ENCODE measurements at regions not wholly inside any gene's neighbourhood (a gene's known extent, or its start where the extent isn't known, plus 50 kb on each side); places are given as distances from the start of the nearest gene placed in this dataset.

DNA sequence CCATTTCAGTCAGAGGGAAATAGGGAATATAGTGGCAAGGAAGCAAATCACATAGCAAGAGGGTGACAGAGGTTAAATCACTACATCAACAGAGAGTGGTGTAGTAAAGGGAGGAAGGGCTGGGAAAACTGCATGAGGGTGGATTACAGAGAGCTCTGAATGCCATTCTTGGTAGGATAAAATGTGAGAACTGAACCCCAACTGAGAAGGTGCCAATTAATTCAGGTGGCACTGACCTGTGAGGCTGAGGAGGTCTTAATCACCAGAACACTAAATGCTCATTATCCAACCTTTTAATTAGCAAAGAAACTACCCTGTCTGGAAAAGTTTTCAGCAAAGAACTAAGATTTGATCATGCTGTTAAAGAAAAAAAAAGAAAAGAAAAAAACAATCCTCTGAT lies 202.7 kb downstream of the LRRN1 start:
- intact Hi-C loops (cut with DNase I), result no loop called here
- Histone ChIP-seq H3K27me3 (no peaks in the 10 kb centered on the region), H3K4me1 (no peaks in the 10 kb centered on the region), H3K36me3 (no peaks in the 10 kb centered on the region), H3K4me3 (no peak overlapping the region), H3K9me3 (peaks cover 0 to 2% (median 0%) of the 10 kb centered on the region in 4 donors), H3K27ac (no peak overlapping the region)
- TF ChIP-seq POLR2A (IDR thresholded peaks at IDR 0.05) (no peak), EP300 (IDR thresholded peaks at IDR 0.05) (no peak), POLR2AphosphoS5 (IDR thresholded peaks at IDR 0.05) (no peak)
- TF ChIP-seq, protein P1, sequence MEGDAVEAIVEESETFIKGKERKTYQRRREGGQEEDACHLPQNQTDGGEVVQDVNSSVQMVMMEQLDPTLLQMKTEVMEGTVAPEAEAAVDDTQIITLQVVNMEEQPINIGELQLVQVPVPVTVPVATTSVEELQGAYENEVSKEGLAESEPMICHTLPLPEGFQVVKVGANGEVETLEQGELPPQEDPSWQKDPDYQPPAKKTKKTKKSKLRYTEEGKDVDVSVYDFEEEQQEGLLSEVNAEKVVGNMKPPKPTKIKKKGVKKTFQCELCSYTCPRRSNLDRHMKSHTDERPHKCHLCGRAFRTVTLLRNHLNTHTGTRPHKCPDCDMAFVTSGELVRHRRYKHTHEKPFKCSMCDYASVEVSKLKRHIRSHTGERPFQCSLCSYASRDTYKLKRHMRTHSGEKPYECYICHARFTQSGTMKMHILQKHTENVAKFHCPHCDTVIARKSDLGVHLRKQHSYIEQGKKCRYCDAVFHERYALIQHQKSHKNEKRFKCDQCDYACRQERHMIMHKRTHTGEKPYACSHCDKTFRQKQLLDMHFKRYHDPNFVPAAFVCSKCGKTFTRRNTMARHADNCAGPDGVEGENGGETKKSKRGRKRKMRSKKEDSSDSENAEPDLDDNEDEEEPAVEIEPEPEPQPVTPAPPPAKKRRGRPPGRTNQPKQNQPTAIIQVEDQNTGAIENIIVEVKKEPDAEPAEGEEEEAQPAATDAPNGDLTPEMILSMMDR (IDR thresholded peaks at IDR 0.05), result no peak
- no peak for DNase-seq

DNA sequence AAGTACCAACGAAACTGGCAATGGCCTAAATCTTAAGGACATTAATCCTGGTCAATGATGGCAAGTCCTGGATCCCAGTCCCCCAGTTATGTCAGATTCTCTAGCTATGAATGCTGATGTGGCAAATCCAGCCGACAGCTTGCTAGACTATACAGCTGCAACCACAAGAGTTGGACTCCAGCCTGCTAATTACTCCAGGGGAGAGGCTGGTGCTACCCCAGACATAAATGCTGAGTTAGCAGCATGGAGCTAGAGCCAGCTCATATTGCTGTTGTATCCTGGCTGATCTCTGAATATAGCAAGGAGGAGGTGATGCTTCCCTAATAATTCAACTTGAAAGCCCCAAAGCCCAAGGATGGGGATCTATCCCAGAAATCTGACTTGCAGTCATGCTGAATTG lies 207.1 kb downstream of the LRRN1 start:
- Histone ChIP-seq H3K4me3 (no peak overlapping the region), H3K4me1 (no peaks in the 10 kb centered on the region), H3K27me3 (no peaks in the 10 kb centered on the region), H3K9me3 (no peaks in the 10 kb centered on the region), H3K36me3 (no peaks in the 10 kb centered on the region), H3K27ac (no peak overlapping the region)
- 67 to 76% methylated on average over 2 of the region's 2 CpGs for whole genome bisulfite sequencing, 2 donors
- intact Hi-C loops (cut with DNase I), result no loop called here
- TF ChIP-seq POLR2A (IDR thresholded peaks at IDR 0.05) (no peak), EP300 (IDR thresholded peaks at IDR 0.05) (no peak), POLR2AphosphoS5 (IDR thresholded peaks at IDR 0.05) (no peak)
- TF ChIP-seq, protein P1 (IDR thresholded peaks at IDR 0.05), result no peak
- no peak for DNase-seq

DNA sequence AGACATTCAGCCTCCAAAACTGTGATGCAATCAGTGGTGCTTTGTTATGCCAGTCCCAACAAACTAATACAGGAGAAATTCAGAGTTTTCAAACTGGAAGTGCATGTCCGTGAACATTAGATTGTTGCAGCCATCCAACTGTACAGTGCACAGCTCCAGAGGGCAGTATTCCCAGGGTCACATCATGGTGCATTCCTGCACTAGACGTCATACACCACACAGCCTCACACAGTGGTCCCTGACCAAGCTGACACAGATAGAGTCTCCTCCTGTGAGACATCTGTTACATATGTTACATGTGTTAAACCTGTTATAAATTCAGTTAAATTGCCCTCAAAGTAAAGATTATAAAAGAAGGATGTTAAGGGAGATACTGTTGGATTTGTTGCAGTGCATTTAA lies 209.0 kb downstream of the LRRN1 start:
- H3K4me1 ChIP-seq, result no peaks in the 10 kb centered on the region
- intact Hi-C loops (cut with DNase I), result no loop called here
- no peaks in the 10 kb centered on the region for H3K27me3 ChIP-seq
- WGBS, 2 donors, result 80 to 83% methylated on average over 2 of the region's 2 CpGs
- H3K9me3 ChIP-seq, result no peaks in the 10 kb centered on the region
- H3K27ac ChIP-seq, result no peak overlapping the region
- no peaks in the 10 kb centered on the region for H3K36me3 ChIP-seq
- no peak overlapping the region for H3K4me3 ChIP-seq
- TF ChIP-seq, protein P1 (IDR thresholded peaks at IDR 0.05), result no peak
- TF ChIP-seq POLR2A (IDR thresholded peaks at IDR 0.05) (no peak), POLR2AphosphoS5 (IDR thresholded peaks at IDR 0.05) (no peak), EP300 (IDR thresholded peaks at IDR 0.05) (no peak)
- DNase-seq, result no peak

DNA sequence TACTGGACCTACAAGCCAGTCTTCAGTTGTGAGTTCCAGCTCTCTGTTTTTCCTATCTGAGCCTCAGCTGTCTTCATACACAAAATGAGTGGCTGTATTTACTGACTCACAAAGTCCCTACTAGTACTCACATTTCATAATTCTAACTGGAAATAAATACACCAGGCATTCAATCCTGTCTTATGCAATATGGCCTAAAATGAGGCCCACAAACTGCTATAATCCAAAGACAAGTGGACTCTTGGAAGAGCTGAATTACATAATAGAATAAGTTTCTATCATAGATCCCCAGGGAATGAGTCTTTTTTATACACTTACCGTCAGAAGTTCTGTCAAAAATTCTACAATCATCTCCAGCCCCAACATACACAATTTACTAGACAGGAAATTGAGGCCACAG lies 211.9 kb downstream of the LRRN1 start:
- H3K4me1 ChIP-seq, result no peaks in the 10 kb centered on the region
- WGBS, 2 donors, result 70 to 74% methylated on average over 1 of the region's 1 CpG

DNA sequence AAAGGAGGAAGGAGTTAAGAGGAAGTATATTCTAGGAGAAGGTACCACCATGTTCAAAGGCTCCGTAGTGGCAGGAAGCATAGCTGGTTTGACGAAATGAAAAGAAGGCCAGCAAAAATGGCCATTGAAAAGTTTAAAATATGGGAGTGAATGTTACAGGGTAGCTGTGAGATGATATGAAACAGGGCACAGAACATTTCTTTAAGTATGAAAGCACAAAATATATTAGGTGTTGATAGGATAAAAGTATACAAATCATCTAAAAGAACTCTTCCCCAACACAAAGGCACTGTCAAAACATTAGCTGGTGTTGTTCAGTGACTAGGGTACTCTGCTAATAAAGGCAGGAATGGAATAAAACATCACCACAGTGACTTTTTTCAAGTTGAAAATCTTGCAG lies 216.2 kb downstream of the LRRN1 start:
- 57 to 87% methylated on average over 2 of the region's 2 CpGs for WGBS, 2 donors
- no peaks in the 10 kb centered on the region for H3K9me3 ChIP-seq
- H3K27ac ChIP-seq, result no peak overlapping the region
- intact Hi-C loops (cut with DNase I), result no loop called here
- H3K4me1 ChIP-seq, result no peaks in the 10 kb centered on the region
- TF ChIP-seq EP300 (IDR thresholded peaks at IDR 0.05), result no peak
- TF ChIP-seq POLR2AphosphoS5 (IDR thresholded peaks at IDR 0.05), result no peak
- TF ChIP-seq POLR2A (IDR thresholded peaks at IDR 0.05), result no peak
- TF ChIP-seq, protein P1 (IDR thresholded peaks at IDR 0.05), result no peak
- H3K4me3 ChIP-seq, result no peak overlapping the region
- no peak for DNase-seq
- no peaks in the 10 kb centered on the region for H3K36me3 ChIP-seq
- H3K27me3 ChIP-seq, result no peaks in the 10 kb centered on the region

More for the DNA sequence above, 211.9 kb downstream of the LRRN1 start:
- no peaks in the 10 kb centered on the region for H3K36me3 ChIP-seq
- intact Hi-C loops (cut with DNase I), result no loop called here
- no peaks in the 10 kb centered on the region for H3K27me3 ChIP-seq
- no peak overlapping the region for H3K4me3 ChIP-seq
- H3K9me3 ChIP-seq, result no peaks in the 10 kb centered on the region
- DNase-seq, result no peak
- no peak overlapping the region for H3K27ac ChIP-seq
- no peak for TF ChIP-seq POLR2A (IDR thresholded peaks at IDR 0.05)
- TF ChIP-seq EP300 (IDR thresholded peaks at IDR 0.05), result no peak
- TF ChIP-seq, protein P1 (IDR thresholded peaks at IDR 0.05), result no peak
- TF ChIP-seq POLR2AphosphoS5 (IDR thresholded peaks at IDR 0.05), result no peak
